GM12875 (cell line): ENCODE measurements at regions not wholly inside any gene's neighbourhood (a gene's known extent, or its start where the extent isn't known, plus 50 kb on each side); places are given as distances from the start of the nearest gene placed in this dataset.
"Not testable (repeated sequence)": the region's sequence is repeated elsewhere in the genome, so short reads cannot be mapped to it uniquely, and the experiment has no call there.

Source experiments
- H3K4me3 ChIP-seq: one replicate; pipeline ENCODE4 v1.5.1; 2011; ENCODE audit warnings: low read depth, low read length, control low read depth
- TF ChIP-seq, protein P1 (sequence below): IDR thresholded peaks from 2 replicates; pipeline ENCODE4 v1.5.1; 2011; ENCODE audit warnings: low read depth, mild to moderate bottlenecking, control low read depth, inconsistent platforms, low read length, moderate library complexity, borderline replicate concordance; ENCODE audit not compliant: insufficient read depth

- no peak overlapping the region for H3K4me3 ChIP-seq
- TF ChIP-seq, protein P1, sequence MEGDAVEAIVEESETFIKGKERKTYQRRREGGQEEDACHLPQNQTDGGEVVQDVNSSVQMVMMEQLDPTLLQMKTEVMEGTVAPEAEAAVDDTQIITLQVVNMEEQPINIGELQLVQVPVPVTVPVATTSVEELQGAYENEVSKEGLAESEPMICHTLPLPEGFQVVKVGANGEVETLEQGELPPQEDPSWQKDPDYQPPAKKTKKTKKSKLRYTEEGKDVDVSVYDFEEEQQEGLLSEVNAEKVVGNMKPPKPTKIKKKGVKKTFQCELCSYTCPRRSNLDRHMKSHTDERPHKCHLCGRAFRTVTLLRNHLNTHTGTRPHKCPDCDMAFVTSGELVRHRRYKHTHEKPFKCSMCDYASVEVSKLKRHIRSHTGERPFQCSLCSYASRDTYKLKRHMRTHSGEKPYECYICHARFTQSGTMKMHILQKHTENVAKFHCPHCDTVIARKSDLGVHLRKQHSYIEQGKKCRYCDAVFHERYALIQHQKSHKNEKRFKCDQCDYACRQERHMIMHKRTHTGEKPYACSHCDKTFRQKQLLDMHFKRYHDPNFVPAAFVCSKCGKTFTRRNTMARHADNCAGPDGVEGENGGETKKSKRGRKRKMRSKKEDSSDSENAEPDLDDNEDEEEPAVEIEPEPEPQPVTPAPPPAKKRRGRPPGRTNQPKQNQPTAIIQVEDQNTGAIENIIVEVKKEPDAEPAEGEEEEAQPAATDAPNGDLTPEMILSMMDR: no peak
These were observed 503.6 kb upstream of the SYT4 start for GRCh38 chr18:43780782-43781340.

DNA sequence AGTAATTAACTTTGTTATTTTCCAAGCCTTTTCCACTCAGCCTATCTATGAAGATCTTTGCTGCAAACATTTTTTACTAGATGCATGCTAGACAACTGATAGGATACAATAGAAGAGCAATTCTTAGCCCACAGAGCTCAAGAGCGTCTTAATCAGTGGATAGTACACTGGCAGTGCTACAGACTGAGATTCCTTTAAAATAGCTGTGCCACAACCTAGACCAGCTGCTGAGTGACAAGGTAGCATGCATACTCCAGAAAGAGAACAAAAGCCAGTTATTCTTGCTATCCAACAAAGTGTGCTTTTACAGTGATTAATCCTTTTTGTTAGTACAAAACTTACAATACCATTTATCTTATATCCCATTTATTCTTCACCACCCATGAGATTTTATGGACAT lies 507.9 kb upstream of the SYT4 start:
- H3K4me3 ChIP-seq: no peak overlapping the region
- TF ChIP-seq, protein P1: no peak

DNA sequence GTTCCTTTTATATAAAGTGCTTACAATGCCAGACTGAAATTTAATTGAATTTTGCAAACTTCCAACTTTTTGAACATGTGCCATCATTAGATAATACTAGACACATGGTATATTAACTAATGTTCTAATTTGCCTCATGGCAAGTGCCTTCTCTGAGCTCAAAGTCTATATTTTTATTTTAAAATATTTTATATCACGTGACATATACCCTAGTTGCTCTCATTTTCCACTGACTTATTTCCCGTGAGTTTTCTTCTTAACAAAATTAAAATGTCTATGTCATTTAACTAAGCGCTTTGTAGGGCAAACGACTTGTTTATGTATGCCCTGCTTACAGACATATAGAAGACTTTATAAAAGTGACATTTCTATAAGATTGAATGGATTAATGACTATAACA lies 509.6 kb upstream of the SYT4 start:
- no peak overlapping the region for H3K4me3 ChIP-seq
- TF ChIP-seq, protein P1: no peak

DNA sequence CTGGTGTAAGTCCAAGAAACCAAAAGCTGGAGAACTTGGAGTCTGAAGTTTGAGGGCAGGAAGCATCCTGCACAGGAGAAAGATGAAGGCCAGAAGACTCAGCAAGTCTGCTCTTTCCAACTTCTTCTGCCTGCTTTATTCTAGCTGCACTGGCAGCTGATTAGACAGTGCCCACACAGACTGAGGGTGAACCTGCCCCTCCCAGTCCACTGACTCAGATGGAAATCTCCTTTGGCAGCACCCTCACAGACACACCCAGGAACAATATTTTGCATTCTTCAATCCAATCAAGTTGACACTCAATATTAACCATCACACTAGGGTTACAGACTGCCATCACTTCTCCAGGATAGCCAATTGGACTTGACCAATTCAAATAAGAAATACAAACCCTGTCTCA lies 510.4 kb upstream of the SYT4 start:
- H3K4me3 ChIP-seq: not testable (repeated sequence)

GRCh38 chr18:43789234-43790000 lies 512.1 kb upstream of the SYT4 start:
- TF ChIP-seq, protein P1: no peak
- H3K4me3 ChIP-seq: no peak overlapping the region

DNA sequence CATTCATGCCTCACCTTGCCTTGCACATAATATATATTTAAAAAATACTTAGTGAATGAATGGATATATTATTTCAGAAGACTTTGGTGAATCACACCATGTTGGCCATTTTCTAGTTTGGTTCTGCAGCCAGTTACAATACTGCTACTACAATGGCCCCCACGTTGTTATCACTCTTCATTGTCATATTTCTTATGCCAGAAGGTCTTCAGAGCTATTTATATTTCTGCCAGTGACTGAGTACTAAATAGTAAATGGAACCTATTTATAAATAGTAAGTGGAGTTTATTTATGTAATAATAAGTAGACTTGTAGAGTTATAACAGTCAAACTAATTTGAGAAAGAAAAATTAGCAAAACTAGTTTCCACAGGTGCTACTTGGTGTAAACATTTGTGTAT lies 516.6 kb upstream of the SYT4 start:
- H3K4me3 ChIP-seq: no peak overlapping the region
- TF ChIP-seq, protein P1: no peak

GRCh38 chr18:43794363-43794762 lies 517.1 kb upstream of the SYT4 start:
- no peak overlapping the region for H3K4me3 ChIP-seq
- TF ChIP-seq, protein P1: no peak

DNA sequence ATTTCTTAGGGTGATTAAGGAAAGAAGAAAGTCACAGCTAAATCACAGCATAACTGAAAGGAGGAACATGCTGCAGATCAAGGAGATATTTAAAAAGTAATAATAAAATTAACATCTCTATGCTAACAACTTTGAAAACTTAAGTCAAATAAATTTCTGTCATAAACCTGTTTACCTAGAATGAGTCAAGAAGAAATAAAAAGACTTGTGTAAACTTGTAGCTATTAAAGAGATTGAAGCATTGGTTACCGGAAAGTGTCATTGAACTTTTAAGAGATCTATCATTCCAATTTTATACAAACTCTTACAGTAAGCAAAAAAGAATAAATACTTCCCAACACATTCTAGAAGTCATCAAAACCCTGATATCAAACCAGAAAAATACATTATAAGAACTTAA lies 520.1 kb upstream of the SYT4 start:
- TF ChIP-seq, protein P1: no peak
- no peak overlapping the region for H3K4me3 ChIP-seq
